ENCODE measurements at regions not wholly inside any gene's neighbourhood (a gene's known extent, or its start where the extent isn't known, plus 50 kb on each side); places are given as distances from the start of the nearest gene placed in this dataset.

GRCh38 chr2:118720866-118721265, 126.6 kb downstream of the EN1 start:
- CTCF ChIA-PET = no interaction called here
- BruUV-seq (replicated peaks) = no TSS peak
- TF ChIP-seq CTCF (IDR thresholded peaks at IDR 0.05; ENCODE audit: unreplicated experiment) = no peak
- no peaks in the 10 kb centered on the region for H3K4me1 Mint-ChIP-seq (ENCODE audit: low read depth, unreplicated experiment)
- intact Hi-C loops (cut with micrococcal nuclease; ENCODE audit: unreplicated experiment) = no loop called here
- H3K36me3 Mint-ChIP-seq (ENCODE audit: insufficient read depth, unreplicated experiment) = no peaks in the 10 kb centered on the region
- peaks cover 8% of the 10 kb centered on the region for H3K27me3 Mint-ChIP-seq (ENCODE audit: unreplicated experiment)
- H3K9me3 Mint-ChIP-seq (ENCODE audit: low read depth, unreplicated experiment) = no peaks in the 10 kb centered on the region
- no peak overlapping the region for H3K27ac Mint-ChIP-seq (ENCODE audit: unreplicated experiment)
- DNase-seq = no peak
- no peak overlapping the region for H3K4me3 Mint-ChIP-seq (ENCODE audit: low read depth, unreplicated experiment)

GRCh38 chr2:118718921-118719320, 128.5 kb downstream of the EN1 start:
- no peak for DNase-seq

GRCh38 chr2:118716102-118716501, 131.3 kb downstream of the EN1 start:
- no peaks in the 10 kb centered on the region for H3K9me3 Mint-ChIP-seq (ENCODE audit: low read depth, unreplicated experiment)
- H3K36me3 Mint-ChIP-seq (ENCODE audit: insufficient read depth, unreplicated experiment) = no peaks in the 10 kb centered on the region
- intact Hi-C loops (cut with micrococcal nuclease; ENCODE audit: unreplicated experiment) = no loop called here

More at GRCh38 chr2:118718921-118719320, 128.5 kb downstream of the EN1 start:
- Mint-ChIP-seq H3K27me3 (ENCODE audit: unreplicated experiment) (peaks cover 22% of the 10 kb centered on the region), H3K9me3 (ENCODE audit: low read depth, unreplicated experiment) (no peaks in the 10 kb centered on the region), H3K27ac (ENCODE audit: unreplicated experiment) (no peak overlapping the region), H3K36me3 (ENCODE audit: insufficient read depth, unreplicated experiment) (no peaks in the 10 kb centered on the region), H3K4me3 (ENCODE audit: low read depth, unreplicated experiment) (no peak overlapping the region), H3K4me1 (ENCODE audit: low read depth, unreplicated experiment) (no peaks in the 10 kb centered on the region)
- intact Hi-C loops (cut with micrococcal nuclease; ENCODE audit: unreplicated experiment) = no loop called here
- CTCF ChIA-PET = no interaction called here
- TF ChIP-seq CTCF (IDR thresholded peaks at IDR 0.05; ENCODE audit: unreplicated experiment) = no peak
- BruUV-seq (replicated peaks) = no TSS peak

GRCh38 chr2:118714118-118714517, 133.3 kb downstream of the EN1 start:
- Mint-ChIP-seq H3K9me3 (ENCODE audit: low read depth, unreplicated experiment) (no peaks in the 10 kb centered on the region), H3K4me1 (ENCODE audit: low read depth, unreplicated experiment) (no peaks in the 10 kb centered on the region), H3K36me3 (ENCODE audit: insufficient read depth, unreplicated experiment) (no peaks in the 10 kb centered on the region), H3K27me3 (ENCODE audit: unreplicated experiment) (peaks cover 56% of the 10 kb centered on the region), H3K4me3 (ENCODE audit: low read depth, unreplicated experiment) (no peak overlapping the region), H3K27ac (ENCODE audit: unreplicated experiment) (no peak overlapping the region)
- CTCF ChIA-PET = no interaction called here
- no TSS peak for BruUV-seq (replicated peaks)
- intact Hi-C loops (cut with micrococcal nuclease; ENCODE audit: unreplicated experiment) = no loop called here
- no peak for TF ChIP-seq CTCF (IDR thresholded peaks at IDR 0.05; ENCODE audit: unreplicated experiment)
- no peak for DNase-seq

More at GRCh38 chr2:118716102-118716501, 131.3 kb downstream of the EN1 start:
- BruUV-seq (replicated peaks) = no TSS peak
- H3K27me3 Mint-ChIP-seq (ENCODE audit: unreplicated experiment) = peaks cover 47% of the 10 kb centered on the region
- CTCF ChIA-PET = no interaction called here
- TF ChIP-seq CTCF (IDR thresholded peaks at IDR 0.05; ENCODE audit: unreplicated experiment) = no peak
- H3K4me3 Mint-ChIP-seq (ENCODE audit: low read depth, unreplicated experiment) = no peak overlapping the region
- no peak for DNase-seq
- H3K4me1 Mint-ChIP-seq (ENCODE audit: low read depth, unreplicated experiment) = no peaks in the 10 kb centered on the region
- H3K27ac Mint-ChIP-seq (ENCODE audit: unreplicated experiment) = no peak overlapping the region
